ENCODE measurements at regions not wholly inside any gene's neighbourhood (a gene's known extent, or its start where the extent isn't known, plus 50 kb on each side); places are given as distances from the start of the nearest gene placed in this dataset.

- TF ChIP-seq EZH2phosphoT487 (IDR thresholded peaks at IDR 0.05; ENCODE audit: insufficient read depth, low read depth), result no peak
- no peak for TF ChIP-seq EZH2 (IDR thresholded peaks at IDR 0.05; ENCODE audit: insufficient read depth, poor library complexity, severe bottlenecking)
Observed at GRCh38 chr12:11486623-11487444, 91.5 kb upstream of the PRB2 start.

Measured in GM23248 (cell line).